AG09309 (cell line): ENCODE measurements at regions not wholly inside any gene's neighbourhood (a gene's known extent, or its start where the extent isn't known, plus 50 kb on each side); places are given as distances from the start of the nearest gene placed in this dataset.

Experiments used
- DNase-seq: peaks from one replicate; pipeline ENCODE4 v3.0.0-alpha.2; 2010; ENCODE audit warnings: low read depth
- H3K4me3 ChIP-seq: 2 replicates; pipeline ENCODE4 v1.5.1; 2011; ENCODE audit warnings: mild to moderate bottlenecking, low read depth, low read length, moderate library complexity; ENCODE audit not compliant: control insufficient read depth
- TF ChIP-seq, protein P1 (sequence below): IDR thresholded peaks from 2 replicates; pipeline ENCODE4 v1.5.1; 2011; ENCODE audit warnings: mild to moderate bottlenecking, low read depth, low read length, inconsistent platforms; ENCODE audit not compliant: insufficient read depth, control insufficient read depth; ENCODE audit errors: missing control alignments

DNA sequence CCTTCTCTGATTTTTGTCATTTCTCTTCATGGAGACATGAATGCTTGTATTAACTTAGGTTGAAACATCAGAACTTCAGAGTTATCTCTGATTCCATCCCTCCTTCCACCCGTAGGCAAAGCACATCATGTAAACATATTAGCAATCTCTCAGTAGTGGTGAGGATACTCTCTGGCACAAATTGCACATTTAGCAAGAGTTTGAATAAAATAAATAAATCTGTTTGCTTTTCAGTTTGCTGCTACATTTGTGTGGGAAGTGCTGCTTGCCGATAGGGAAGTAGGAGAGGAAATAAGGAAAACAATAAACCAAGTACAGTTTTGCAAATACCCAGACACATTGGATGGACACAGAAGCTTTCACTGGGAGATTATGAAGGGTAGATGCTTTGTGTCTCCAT is 359.0 kb downstream of the BCKDHB start:
- no peak overlapping the region for H3K4me3 ChIP-seq
- DNase-seq = no peak
- TF ChIP-seq, protein P1, sequence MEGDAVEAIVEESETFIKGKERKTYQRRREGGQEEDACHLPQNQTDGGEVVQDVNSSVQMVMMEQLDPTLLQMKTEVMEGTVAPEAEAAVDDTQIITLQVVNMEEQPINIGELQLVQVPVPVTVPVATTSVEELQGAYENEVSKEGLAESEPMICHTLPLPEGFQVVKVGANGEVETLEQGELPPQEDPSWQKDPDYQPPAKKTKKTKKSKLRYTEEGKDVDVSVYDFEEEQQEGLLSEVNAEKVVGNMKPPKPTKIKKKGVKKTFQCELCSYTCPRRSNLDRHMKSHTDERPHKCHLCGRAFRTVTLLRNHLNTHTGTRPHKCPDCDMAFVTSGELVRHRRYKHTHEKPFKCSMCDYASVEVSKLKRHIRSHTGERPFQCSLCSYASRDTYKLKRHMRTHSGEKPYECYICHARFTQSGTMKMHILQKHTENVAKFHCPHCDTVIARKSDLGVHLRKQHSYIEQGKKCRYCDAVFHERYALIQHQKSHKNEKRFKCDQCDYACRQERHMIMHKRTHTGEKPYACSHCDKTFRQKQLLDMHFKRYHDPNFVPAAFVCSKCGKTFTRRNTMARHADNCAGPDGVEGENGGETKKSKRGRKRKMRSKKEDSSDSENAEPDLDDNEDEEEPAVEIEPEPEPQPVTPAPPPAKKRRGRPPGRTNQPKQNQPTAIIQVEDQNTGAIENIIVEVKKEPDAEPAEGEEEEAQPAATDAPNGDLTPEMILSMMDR = no peak

DNA sequence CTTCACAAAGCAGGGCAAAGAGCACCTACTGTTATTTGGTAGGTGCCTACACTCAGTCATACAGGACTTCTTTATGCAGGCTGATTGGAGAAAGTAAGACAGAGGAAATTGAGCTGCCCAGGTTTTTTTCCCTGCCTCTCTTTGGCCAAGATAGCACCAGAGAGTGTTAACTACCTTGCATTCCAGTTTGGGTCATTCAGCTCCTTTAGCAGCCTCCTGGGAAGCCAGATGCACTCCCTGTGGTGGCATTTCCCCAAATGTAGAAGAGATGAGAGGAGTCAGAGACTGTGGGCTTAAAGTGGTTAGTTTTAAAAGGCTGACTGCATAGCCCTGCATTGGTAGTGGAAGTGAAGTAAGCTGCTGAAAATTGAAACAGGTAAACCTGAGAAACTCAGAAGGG is 358.4 kb downstream of the BCKDHB start:
- H3K4me3 ChIP-seq = no peak overlapping the region
- TF ChIP-seq, protein P1 = no peak
- DNase-seq = no peak

DNA sequence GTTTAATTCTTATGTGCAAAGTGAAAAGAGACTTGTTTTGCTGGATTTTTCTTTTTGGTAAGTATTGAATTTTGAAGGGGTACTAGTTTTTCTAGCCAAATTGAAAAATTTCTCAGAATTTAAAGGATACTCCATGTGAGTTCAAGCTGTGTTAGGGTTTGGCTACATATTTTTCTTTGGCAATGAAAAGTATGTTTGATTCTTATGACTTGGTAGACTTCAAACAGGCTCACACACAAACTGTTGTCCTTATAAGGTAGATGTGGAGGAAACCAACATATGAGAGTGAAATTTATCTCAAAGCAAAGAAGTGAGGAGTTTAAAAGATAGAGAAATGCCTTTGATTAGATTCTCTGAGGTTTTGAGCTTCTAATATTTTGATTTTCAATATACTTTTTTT is 356.7 kb downstream of the BCKDHB start:
- H3K4me3 ChIP-seq = no peak overlapping the region
- no peak for DNase-seq
- TF ChIP-seq, protein P1 = no peak

DNA sequence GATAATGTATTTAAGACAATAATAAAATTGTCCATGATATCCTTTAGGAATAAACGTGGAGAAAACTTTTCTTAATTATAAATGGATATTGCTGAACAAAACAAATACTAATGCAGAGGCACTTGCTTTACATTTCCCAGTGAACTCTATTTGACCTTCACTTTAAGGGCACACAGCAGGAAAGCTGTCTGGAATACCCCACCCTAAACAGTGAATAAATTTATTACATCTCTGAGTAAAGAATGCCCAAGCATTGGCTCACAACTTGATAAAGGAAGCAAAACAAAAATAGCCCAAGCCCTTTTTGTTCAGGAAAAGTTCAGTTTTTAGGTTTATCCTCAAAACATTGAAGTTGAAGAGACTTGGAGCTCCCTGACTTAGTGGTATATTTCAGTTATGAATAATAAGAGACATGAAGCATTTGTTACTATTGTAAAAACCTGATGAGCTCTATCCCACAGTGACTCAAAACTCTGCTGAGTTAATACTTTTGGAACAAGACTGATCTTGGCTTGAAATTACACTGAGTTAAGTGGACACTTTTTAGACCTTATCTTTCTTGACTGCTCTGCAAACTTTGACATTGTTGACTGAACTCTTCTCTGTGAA is 353.9 kb downstream of the BCKDHB start:
- TF ChIP-seq, protein P1 = no peak
- no peak for DNase-seq
- H3K4me3 ChIP-seq = no peak overlapping the region

DNA sequence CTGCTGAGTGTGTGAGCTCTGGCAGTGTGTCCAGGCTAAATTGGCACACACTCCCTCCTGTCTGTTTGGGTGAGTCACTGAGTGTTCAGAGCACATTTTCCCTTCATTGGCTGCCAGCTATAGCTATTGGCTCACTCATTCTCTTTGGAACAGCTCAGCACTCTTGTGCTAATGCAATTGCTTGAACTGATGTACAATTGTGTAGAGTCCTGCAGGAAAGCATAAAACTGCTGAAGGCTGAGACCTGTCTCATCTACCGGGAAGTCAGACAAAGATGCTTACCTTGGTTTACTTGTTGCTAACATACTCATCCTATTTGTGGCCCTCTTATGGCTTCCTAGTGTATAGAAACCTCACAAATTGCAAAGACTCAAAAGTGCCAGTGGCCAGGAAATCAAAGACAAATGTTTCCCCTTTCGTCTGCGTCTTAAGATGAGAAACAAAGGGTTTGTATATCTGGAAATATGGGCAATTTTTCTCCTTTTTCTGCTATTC is 351.0 kb downstream of the BCKDHB start:
- peak; percentile 88 for DNase-seq
- no peak overlapping the region for H3K4me3 ChIP-seq
- TF ChIP-seq, protein P1 = no peak

DNA sequence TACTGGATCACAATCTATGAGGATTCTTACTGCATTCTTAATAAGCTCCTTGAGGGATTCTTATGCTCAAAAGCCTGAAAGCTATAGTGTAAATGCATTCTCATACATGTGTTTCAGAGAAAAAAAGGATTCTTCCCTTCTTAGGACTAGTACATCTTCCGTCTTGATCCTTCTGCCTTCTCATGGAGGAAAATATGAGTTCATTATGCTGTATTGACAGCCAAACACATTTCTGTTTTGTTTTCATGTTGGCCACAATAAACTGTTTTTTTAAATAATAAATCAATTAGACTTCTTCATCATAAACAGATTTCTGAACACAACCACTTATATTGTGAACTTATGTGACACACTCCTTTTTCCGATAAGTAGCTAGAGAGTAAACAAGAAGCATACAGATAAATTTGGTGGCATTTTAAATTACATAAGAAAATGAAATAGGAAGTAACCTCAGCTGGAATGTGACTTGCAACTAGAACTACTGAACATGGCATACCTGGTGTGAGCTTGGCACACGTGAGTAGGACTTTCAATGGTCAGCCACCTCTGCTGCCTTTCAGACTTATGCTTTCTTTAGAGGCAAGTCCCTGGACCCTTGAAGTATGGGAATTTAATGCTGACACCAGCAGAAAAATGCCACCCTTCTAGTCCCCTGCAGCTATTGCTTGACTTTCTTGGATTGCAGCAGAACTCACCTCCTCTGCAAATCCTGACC is 350.4 kb downstream of the BCKDHB start:
- H3K4me3 ChIP-seq = no peak overlapping the region
- no peak for DNase-seq
- TF ChIP-seq, protein P1 = no peak
